GM12878 (cell line): ENCODE measurements at regions not wholly inside any gene's neighbourhood (a gene's known extent, or its start where the extent isn't known, plus 50 kb on each side); places are given as distances from the start of the nearest gene placed in this dataset.

Source experiments
- HDAC6 ChIP-seq: fragments of 200-600 bp; sonication (generic); IDR thresholded peaks from one replicate; pipeline ENCODE4 v1.8.0; 2017; ENCODE audit warnings: antibody characterized with exemption; ENCODE audit not compliant: unreplicated experiment
- JUND ChIP-seq: IDR thresholded peaks from 2 replicates; pipeline ENCODE4 v1.6.1; 2012; ENCODE audit warnings: low read depth, mild to moderate bottlenecking, low read length, improper control_type of control experiment, moderate library complexity
- MEF2A ChIP-seq: IDR thresholded peaks from 2 replicates; pipeline ENCODE4 v1.6.1; 2011; ENCODE audit warnings: low read depth, mild to moderate bottlenecking, low read length, moderate library complexity; ENCODE audit not compliant: insufficient read depth
- NR2F1 ChIP-seq: fragments of 450-650 bp; conservative IDR thresholded peaks from 2 replicates; pipeline ENCODE4 v1.6.1; 2017; ENCODE audit warnings: mild to moderate bottlenecking
- NRF1 ChIP-seq: conservative IDR thresholded peaks from 2 replicates; pipeline ENCODE4 v1.6.1; 2011; ENCODE audit warnings: mild to moderate bottlenecking, low read depth, low read length, improper control_type of control experiment
- POLR2A ChIP-seq: IDR thresholded peaks from 2 replicates; pipeline ENCODE4 v1.6.1; 2011; ENCODE audit warnings: low read depth, mild to moderate bottlenecking, low read length
- POLR2AphosphoS5 ChIP-seq: IDR thresholded peaks from 2 replicates; pipeline ENCODE4 v1.6.1; 2011; ENCODE audit warnings: mild to moderate bottlenecking, low read length, inconsistent platforms
- RAD21 ChIP-seq: IDR thresholded peaks from 2 replicates; pipeline ENCODE4 v1.6.1; 2011; ENCODE audit warnings: mild to moderate bottlenecking, low read depth, low read length, moderate library complexity; ENCODE audit not compliant: insufficient read depth
- SMC3 ChIP-seq: IDR thresholded peaks from 2 replicates; pipeline ENCODE4 v1.6.1; 2011; ENCODE audit warnings: low read length, improper control_type of control experiment, borderline replicate concordance
- TF ChIP-seq, protein P1 (sequence below): IDR thresholded peaks from 2 replicates; pipeline ENCODE4 v1.6.1; 2012; ENCODE audit warnings: mild to moderate bottlenecking, low read depth, low read length
- TF ChIP-seq, protein P2 (sequence below), 3 experiments: IDR thresholded peaks in 2 of 3; conservative IDR thresholded peaks in 1 of 3; 2 replicates each; pipeline ENCODE4 v1.5.1; 2011; ENCODE audit warnings: low read depth in 3 of 3, low read length in 3 of 3, mild to moderate bottlenecking in 3 of 3, control low read depth in 2 of 3, moderate library complexity in 2 of 3, inconsistent platforms in 1 of 3, mixed read lengths in 1 of 3; ENCODE audit not compliant: control insufficient read depth in 2 of 3, insufficient read depth in 1 of 3; ENCODE audit errors: extremely low read depth in 1 of 3

DNA sequence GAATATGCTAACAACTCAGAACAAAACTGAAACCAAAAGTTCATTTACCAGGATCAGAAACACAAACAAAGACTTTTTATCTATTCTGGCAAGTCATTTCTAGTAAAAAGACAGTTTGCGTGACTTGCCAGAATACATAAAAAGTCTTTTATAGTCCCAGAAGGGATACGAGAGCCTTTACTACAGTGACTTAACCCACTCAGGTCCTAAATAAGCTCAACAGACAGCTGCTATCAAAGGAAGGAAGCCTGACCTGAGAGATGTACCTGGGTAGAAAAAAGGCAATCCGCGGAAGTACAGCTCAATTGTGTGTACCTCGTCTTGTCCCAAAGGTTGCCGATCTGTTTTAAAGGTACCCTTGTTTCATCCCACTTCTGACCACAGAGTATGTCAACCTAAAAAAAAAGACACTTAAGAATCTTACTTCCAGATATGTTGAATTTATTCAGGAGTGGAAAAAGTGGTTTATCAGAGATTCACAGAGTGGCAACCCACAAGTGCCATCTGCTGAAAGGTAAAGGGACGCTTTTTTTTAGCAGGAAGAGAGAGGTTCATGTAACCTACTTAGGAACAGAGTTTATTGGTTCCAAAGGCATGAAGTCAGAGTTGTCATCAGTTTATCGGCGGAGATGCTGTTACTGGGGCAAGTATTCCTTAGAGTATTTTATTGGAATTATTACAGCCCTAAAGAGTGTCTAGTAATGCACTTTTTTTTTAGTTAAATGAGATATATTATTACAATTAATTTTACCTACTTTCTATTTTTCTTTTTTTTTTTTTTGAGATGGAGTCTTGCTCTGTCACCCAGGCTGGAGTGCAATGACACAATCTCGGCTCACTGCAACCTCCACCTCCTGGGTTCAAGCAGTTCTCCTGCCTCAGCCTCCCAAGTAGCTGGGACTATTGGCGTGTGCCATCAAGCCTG, 69.7 kb upstream of the C1QTNF9B start:
- TF ChIP-seq MEF2A = peak; percentile 69; the same call in 1 of the 2 replicates
- no peak for TF ChIP-seq HDAC6
- TF ChIP-seq, protein P1, sequence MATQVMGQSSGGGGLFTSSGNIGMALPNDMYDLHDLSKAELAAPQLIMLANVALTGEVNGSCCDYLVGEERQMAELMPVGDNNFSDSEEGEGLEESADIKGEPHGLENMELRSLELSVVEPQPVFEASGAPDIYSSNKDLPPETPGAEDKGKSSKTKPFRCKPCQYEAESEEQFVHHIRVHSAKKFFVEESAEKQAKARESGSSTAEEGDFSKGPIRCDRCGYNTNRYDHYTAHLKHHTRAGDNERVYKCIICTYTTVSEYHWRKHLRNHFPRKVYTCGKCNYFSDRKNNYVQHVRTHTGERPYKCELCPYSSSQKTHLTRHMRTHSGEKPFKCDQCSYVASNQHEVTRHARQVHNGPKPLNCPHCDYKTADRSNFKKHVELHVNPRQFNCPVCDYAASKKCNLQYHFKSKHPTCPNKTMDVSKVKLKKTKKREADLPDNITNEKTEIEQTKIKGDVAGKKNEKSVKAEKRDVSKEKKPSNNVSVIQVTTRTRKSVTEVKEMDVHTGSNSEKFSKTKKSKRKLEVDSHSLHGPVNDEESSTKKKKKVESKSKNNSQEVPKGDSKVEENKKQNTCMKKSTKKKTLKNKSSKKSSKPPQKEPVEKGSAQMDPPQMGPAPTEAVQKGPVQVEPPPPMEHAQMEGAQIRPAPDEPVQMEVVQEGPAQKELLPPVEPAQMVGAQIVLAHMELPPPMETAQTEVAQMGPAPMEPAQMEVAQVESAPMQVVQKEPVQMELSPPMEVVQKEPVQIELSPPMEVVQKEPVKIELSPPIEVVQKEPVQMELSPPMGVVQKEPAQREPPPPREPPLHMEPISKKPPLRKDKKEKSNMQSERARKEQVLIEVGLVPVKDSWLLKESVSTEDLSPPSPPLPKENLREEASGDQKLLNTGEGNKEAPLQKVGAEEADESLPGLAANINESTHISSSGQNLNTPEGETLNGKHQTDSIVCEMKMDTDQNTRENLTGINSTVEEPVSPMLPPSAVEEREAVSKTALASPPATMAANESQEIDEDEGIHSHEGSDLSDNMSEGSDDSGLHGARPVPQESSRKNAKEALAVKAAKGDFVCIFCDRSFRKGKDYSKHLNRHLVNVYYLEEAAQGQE = no peak
- TF ChIP-seq NRF1 = no peak
- TF ChIP-seq NR2F1 = no peak
- TF ChIP-seq, protein P2, sequence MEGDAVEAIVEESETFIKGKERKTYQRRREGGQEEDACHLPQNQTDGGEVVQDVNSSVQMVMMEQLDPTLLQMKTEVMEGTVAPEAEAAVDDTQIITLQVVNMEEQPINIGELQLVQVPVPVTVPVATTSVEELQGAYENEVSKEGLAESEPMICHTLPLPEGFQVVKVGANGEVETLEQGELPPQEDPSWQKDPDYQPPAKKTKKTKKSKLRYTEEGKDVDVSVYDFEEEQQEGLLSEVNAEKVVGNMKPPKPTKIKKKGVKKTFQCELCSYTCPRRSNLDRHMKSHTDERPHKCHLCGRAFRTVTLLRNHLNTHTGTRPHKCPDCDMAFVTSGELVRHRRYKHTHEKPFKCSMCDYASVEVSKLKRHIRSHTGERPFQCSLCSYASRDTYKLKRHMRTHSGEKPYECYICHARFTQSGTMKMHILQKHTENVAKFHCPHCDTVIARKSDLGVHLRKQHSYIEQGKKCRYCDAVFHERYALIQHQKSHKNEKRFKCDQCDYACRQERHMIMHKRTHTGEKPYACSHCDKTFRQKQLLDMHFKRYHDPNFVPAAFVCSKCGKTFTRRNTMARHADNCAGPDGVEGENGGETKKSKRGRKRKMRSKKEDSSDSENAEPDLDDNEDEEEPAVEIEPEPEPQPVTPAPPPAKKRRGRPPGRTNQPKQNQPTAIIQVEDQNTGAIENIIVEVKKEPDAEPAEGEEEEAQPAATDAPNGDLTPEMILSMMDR (IDR thresholded peaks at IDR 0.05 in 2 of 3, conservative IDR thresholded peaks at IDR 0.05 in 1 of 3; ENCODE audit: control insufficient read depth in 2 of 3, extremely low read depth in 1 of 3, insufficient read depth in 1 of 3, low read depth in 3 of 3, low read length in 3 of 3) = no peak
- TF ChIP-seq JUND = peak; percentile 86
- no peak for TF ChIP-seq SMC3
- TF ChIP-seq RAD21 = no peak
- TF ChIP-seq POLR2A = no peak
- TF ChIP-seq POLR2AphosphoS5 = no peak
